Caco-2 (cell line): ENCODE measurements at regions not wholly inside any gene's neighbourhood (a gene's known extent, or its start where the extent isn't known, plus 50 kb on each side); places are given as distances from the start of the nearest gene placed in this dataset.

ENCODE experiments used
- BruUV-seq: library from RNA; stranded (reverse); fragments of 400-500 nt; replicated peaks from 2 replicates; lab custom pipeline; 2021; lab: Mats Ljungman, UMichigan
- CTCF ChIA-PET: fragments of 300-600 bp; sonication (Branson Sonifier 250); formaldehyde crosslinking; loops from one replicate; lab custom pipeline; 2022; ENCODE audit warnings: antibody characterized with exemption; lab: Charles Lee
- POLR2A ChIA-PET: fragments of 300-600 bp; sonication (Branson Sonifier 250); formaldehyde crosslinking; loops from one replicate; lab custom pipeline; 2022; ENCODE audit warnings: antibody characterized with exemption; lab: Charles Lee
- DNase-seq, 2 experiments: peaks; one replicate each; pipeline versions ENCODE4 v3.0.0 to v3.0.0-alpha.2; 2020 to 2022
- H3K27me3 ChIP-seq: replicated peaks from 2 replicates; pipeline ENCODE4 v1.6.0; 2011; ENCODE audit warnings: low read length; ENCODE audit not compliant: control insufficient read depth, insufficient read depth
- H3K36me3 ChIP-seq: 2 replicates; pipeline ENCODE4 v1.5.1; 2011; ENCODE audit warnings: low read length; ENCODE audit not compliant: control insufficient read depth, insufficient read depth
- H3K4me1 ChIP-seq: fragments of 250-450 bp; sonication (Bioruptor Pico); 2 replicates; pipeline ENCODE4 v1.5.1; 2020; ENCODE audit warnings: mild to moderate bottlenecking
- H3K4me3 ChIP-seq: 2 replicates; pipeline ENCODE4 v1.5.1; 2011; ENCODE audit warnings: low read depth, mild to moderate bottlenecking, control low read depth, low read length
- H3K9me3 ChIP-seq: fragments of 250-450 bp; sonication (Bioruptor Pico); 2 replicates; pipeline ENCODE4 v1.5.1; 2020; ENCODE audit warnings: mild to moderate bottlenecking, moderate library complexity
- H3K27ac Mint-ChIP-seq: one replicate; pipeline ENCODE4 v1.8.0; 2022; ENCODE audit warnings: mixed read lengths; ENCODE audit not compliant: unreplicated experiment
- H3K27me3 Mint-ChIP-seq: one replicate; pipeline ENCODE4 v1.8.0; 2022; ENCODE audit warnings: mixed read lengths; ENCODE audit not compliant: insufficient read depth, unreplicated experiment
- H3K36me3 Mint-ChIP-seq: one replicate; pipeline ENCODE4 v1.8.0; 2022; ENCODE audit warnings: mild to moderate bottlenecking, mixed read lengths; ENCODE audit not compliant: insufficient read depth, unreplicated experiment
- H3K4me1 Mint-ChIP-seq: one replicate; pipeline ENCODE4 v1.8.0; 2022; ENCODE audit warnings: low read depth, mixed read lengths; ENCODE audit not compliant: unreplicated experiment
- H3K4me3 Mint-ChIP-seq: one replicate; pipeline ENCODE4 v1.8.0; 2022; ENCODE audit warnings: mild to moderate bottlenecking, moderate library complexity, mixed read lengths; ENCODE audit not compliant: unreplicated experiment
- H3K9me3 Mint-ChIP-seq: one replicate; pipeline ENCODE4 v1.8.0; 2022; ENCODE audit warnings: mixed read lengths; ENCODE audit not compliant: unreplicated experiment
- CTCF ChIP-seq, 2 experiments: fragments of 200-600 bp in 1 of 2; IDR thresholded peaks; 1 replicate in 1 of 2; 2 replicates in 1 of 2; pipeline versions ENCODE4 v1.5.1 to v1.8.0; 2011 to 2022; ENCODE audit warnings: antibody characterized with exemption in 1 of 2, control low read depth in 1 of 2, inconsistent platforms in 1 of 2, low read depth in 1 of 2, low read length in 1 of 2, mild to moderate bottlenecking in 1 of 2, moderate library complexity in 1 of 2; ENCODE audit not compliant: insufficient read depth in 1 of 2, severe bottlenecking in 1 of 2, unreplicated experiment in 1 of 2
- intact Hi-C: fragments of 100-400 bp; cut with micrococcal nuclease; formaldehyde crosslinking; loops from one replicate; pipeline ENCODE4 v1.10.0; 2022; ENCODE audit not compliant: unreplicated experiment

GRCh38 chrX:68989865-68990606, 161.2 kb downstream of the EFNB1 start:
- Mint-ChIP-seq H3K9me3 (no peaks in the 10 kb centered on the region), H3K36me3 (no peaks in the 10 kb centered on the region), H3K4me1 (no peaks in the 10 kb centered on the region), H3K27ac (no peak overlapping the region), H3K4me3 (no peak overlapping the region), H3K27me3 (no peaks in the 10 kb centered on the region)
- Histone ChIP-seq H3K27me3 (no peaks in the 10 kb centered on the region), H3K9me3 (no peaks in the 10 kb centered on the region), H3K36me3 (no peaks in the 10 kb centered on the region), H3K4me1 (no peaks in the 10 kb centered on the region), H3K4me3 (no peak overlapping the region)
- DNase-seq = no peak
- ChIA-PET POLR2A (no interaction called here), CTCF (no interaction called here)
- intact Hi-C loops = no loop called here
- no TSS peak for BruUV-seq
- no peak for TF ChIP-seq CTCF (IDR thresholded peaks at IDR 0.05; ENCODE audit: insufficient read depth in 1 of 2, low read depth in 1 of 2, low read length in 1 of 2, severe bottlenecking in 1 of 2, unreplicated experiment in 1 of 2)

- H3K27ac Mint-ChIP-seq = no peak overlapping the region
These were observed 160.6 kb downstream of the EFNB1 start for GRCh38 chrX:68989456-68989855.

GRCh38 chrX:68988865-68989264, 160.0 kb downstream of the EFNB1 start:
- no peaks in the 10 kb centered on the region for H3K27me3 ChIP-seq
- Mint-ChIP-seq H3K4me3 (no peak overlapping the region), H3K4me1 (no peaks in the 10 kb centered on the region), H3K27ac (no peak overlapping the region), H3K36me3 (no peaks in the 10 kb centered on the region), H3K9me3 (no peaks in the 10 kb centered on the region), H3K27me3 (no peaks in the 10 kb centered on the region)
- no TSS peak for BruUV-seq
- no peaks in the 10 kb centered on the region for H3K4me1 ChIP-seq
- H3K4me3 ChIP-seq = no peak overlapping the region
- intact Hi-C loops = no loop called here
- POLR2A ChIA-PET = no interaction called here
- CTCF ChIA-PET = no interaction called here
- TF ChIP-seq CTCF (IDR thresholded peaks at IDR 0.05; ENCODE audit: insufficient read depth in 1 of 2, low read depth in 1 of 2, low read length in 1 of 2, severe bottlenecking in 1 of 2, unreplicated experiment in 1 of 2) = no peak
- no peak for DNase-seq
- H3K36me3 ChIP-seq = no peaks in the 10 kb centered on the region
- no peaks in the 10 kb centered on the region for H3K9me3 ChIP-seq

More at GRCh38 chrX:68989456-68989855, 160.6 kb downstream of the EFNB1 start:
- no peak for DNase-seq
- Mint-ChIP-seq H3K4me3 (no peak overlapping the region), H3K4me1 (no peaks in the 10 kb centered on the region), H3K27me3 (no peaks in the 10 kb centered on the region), H3K9me3 (no peaks in the 10 kb centered on the region), H3K36me3 (no peaks in the 10 kb centered on the region)
- Histone ChIP-seq H3K27me3 (no peaks in the 10 kb centered on the region), H3K9me3 (no peaks in the 10 kb centered on the region), H3K4me1 (no peaks in the 10 kb centered on the region), H3K36me3 (no peaks in the 10 kb centered on the region), H3K4me3 (no peak overlapping the region)
- POLR2A ChIA-PET = no interaction called here
- no peak for TF ChIP-seq CTCF (IDR thresholded peaks at IDR 0.05; ENCODE audit: insufficient read depth in 1 of 2, low read depth in 1 of 2, low read length in 1 of 2, severe bottlenecking in 1 of 2, unreplicated experiment in 1 of 2)
- CTCF ChIA-PET = no interaction called here
- intact Hi-C loops = no loop called here
- no TSS peak for BruUV-seq
